Mesendoderm (in vitro differentiated cells): ENCODE measurements at regions not wholly inside any gene's neighbourhood (a gene's known extent, or its start where the extent isn't known, plus 50 kb on each side); places are given as distances from the start of the nearest gene placed in this dataset.

Experiments used
- DNase-seq: peaks from one replicate; pipeline ENCODE4 v3.0.0; 2013
- H2AK5ac ChIP-seq: 2 replicates; pipeline ENCODE4 v1.6.1; 2013; ENCODE audit warnings: low read length, inconsistent platforms
- H2BK120ac ChIP-seq: 2 replicates; pipeline ENCODE4 v1.6.1; 2013; ENCODE audit warnings: low read depth, mild to moderate bottlenecking, low read length, moderate library complexity, mixed read lengths
- H2BK15ac ChIP-seq: replicated peaks from 2 replicates; pipeline ENCODE4 v1.6.1; 2013; ENCODE audit warnings: low read depth, mild to moderate bottlenecking, moderate library complexity
- H2BK5ac ChIP-seq: 2 replicates; pipeline ENCODE4 v1.6.1; 2013; ENCODE audit warnings: low read length, inconsistent platforms
- H3K18ac ChIP-seq: 2 replicates; pipeline ENCODE4 v1.6.1; 2013; ENCODE audit warnings: mild to moderate bottlenecking, low read length, mixed read lengths
- H3K23ac ChIP-seq: one replicate; pipeline ENCODE4 v1.6.1; 2013; ENCODE audit warnings: low read length
- H3K27ac ChIP-seq: 2 replicates; pipeline ENCODE4 v1.5.1; 2013; ENCODE audit warnings: low read depth, mild to moderate bottlenecking, inconsistent platforms, low read length, moderate library complexity
- H3K27me3 ChIP-seq: 2 replicates; pipeline ENCODE4 v1.6.1; 2013; ENCODE audit warnings: low read length, control low read depth, mild to moderate bottlenecking, inconsistent platforms; ENCODE audit not compliant: insufficient read depth, poor library complexity
- H3K36me3 ChIP-seq: 2 replicates; pipeline ENCODE4 v1.6.1; 2013; ENCODE audit warnings: low read length, inconsistent platforms; ENCODE audit not compliant: control insufficient read depth, insufficient read depth
- H3K4ac ChIP-seq: one replicate; pipeline ENCODE4 v1.6.1; 2013; ENCODE audit warnings: low read depth, mild to moderate bottlenecking, low read length, moderate library complexity
- H3K4me1 ChIP-seq: 2 replicates; pipeline ENCODE4 v1.6.1; 2013; ENCODE audit warnings: low read depth, low read length, inconsistent platforms; ENCODE audit not compliant: control insufficient read depth
- H3K4me2 ChIP-seq: 2 replicates; pipeline ENCODE4 v1.6.1; 2013; ENCODE audit warnings: low read length
- H3K4me3 ChIP-seq: 2 replicates; pipeline ENCODE4 v1.5.1; 2013; ENCODE audit warnings: mild to moderate bottlenecking, low read length
- H3K56ac ChIP-seq: one replicate; pipeline ENCODE4 v1.6.1; 2013; ENCODE audit warnings: low read length
- H3K79me1 ChIP-seq: 2 replicates; pipeline ENCODE4 v1.6.1; 2013; ENCODE audit warnings: low read length, inconsistent platforms
- H3K79me2 ChIP-seq: 2 replicates; pipeline ENCODE4 v1.6.1; 2013; ENCODE audit warnings: mild to moderate bottlenecking, low read length; ENCODE audit not compliant: control insufficient read depth, insufficient read depth
- H3K9ac ChIP-seq: 2 replicates; pipeline ENCODE4 v1.6.1; 2013; ENCODE audit warnings: low read length, inconsistent platforms
- H4K5ac ChIP-seq: one replicate; pipeline ENCODE4 v1.6.1; 2013; ENCODE audit warnings: low read length
- H4K8ac ChIP-seq: one replicate; pipeline ENCODE4 v1.6.1; 2013; ENCODE audit warnings: low read depth, mild to moderate bottlenecking, control low read depth, low read length, moderate library complexity
- WGBS: extraction: QIAGEN DNeasy Blood & Tissue Kit; methylation state at CpG from one replicate; pipeline ENCODE4 v1.1.7; 2013; ENCODE audit warnings: low lambda C conversion rate, missing lambda C conversion rate; ENCODE audit not compliant: insufficient coverage; ENCODE audit errors: extremely low coverage; 5-methylcytosine and 5-hydroxymethylcytosine counted together

GRCh38 chr10:110410329-110411046 lies 87.2 kb upstream of the DUSP5 start:
- H3K79me2 ChIP-seq: no peaks in the 10 kb centered on the region
- peak overlapping the region; percentile 25 for H3K4ac ChIP-seq
- H3K56ac ChIP-seq: peak overlapping the region; percentile 69
- peak overlapping the region; percentile 43 for H2BK5ac ChIP-seq
- no peak overlapping the region for H4K8ac ChIP-seq
- peak overlapping the region; percentile 7 for H3K18ac ChIP-seq
- no peak overlapping the region for H3K9ac ChIP-seq
- H4K5ac ChIP-seq: no peak overlapping the region
- DNase-seq: peak; percentile 73
- no peaks in the 10 kb centered on the region for H3K36me3 ChIP-seq
- H3K23ac ChIP-seq: no peak overlapping the region
- H2BK120ac ChIP-seq: no peak overlapping the region
- H3K27me3 ChIP-seq: no peaks in the 10 kb centered on the region
- no peak overlapping the region for H3K4me2 ChIP-seq
- peak overlapping the region; percentile 93 for H2AK5ac ChIP-seq
- H3K79me1 ChIP-seq: no peaks in the 10 kb centered on the region
- no CpG with 5 or more reads among the region's 11 CpGs for WGBS
- no peak overlapping the region for H3K4me3 ChIP-seq
- no peak overlapping the region for H3K27ac ChIP-seq
- H3K4me1 ChIP-seq: peaks cover 16% of the 10 kb centered on the region
- no peak overlapping the region for H2BK15ac ChIP-seq

- Histone ChIP-seq H3K79me2 (no peaks in the 10 kb centered on the region), H3K79me1 (no peaks in the 10 kb centered on the region), H3K9ac (no peak overlapping the region), H3K56ac (peak overlapping the region; percentile 56), H2BK120ac (no peak overlapping the region), H4K5ac (no peak overlapping the region), H2BK5ac (no peak overlapping the region), H2AK5ac (peak overlapping the region; percentile 44), H2BK15ac (no peak overlapping the region), H3K4me1 (peaks cover 12% of the 10 kb centered on the region), H3K4ac (peak overlapping the region; percentile 25), H3K36me3 (no peaks in the 10 kb centered on the region), H4K8ac (no peak overlapping the region), H3K27ac (no peak overlapping the region), H3K18ac (no peak overlapping the region), H3K4me3 (no peak overlapping the region), H3K4me2 (no peak overlapping the region), H3K27me3 (no peaks in the 10 kb centered on the region), H3K23ac (no peak overlapping the region)
- no peak for DNase-seq
- WGBS: no CpG with 5 or more reads among the region's 9 CpGs
Measured at GRCh38 chr10:110411047-110411410, 86.7 kb upstream of the DUSP5 start.

- Histone ChIP-seq H3K27ac (no peak overlapping the region), H4K8ac (no peak overlapping the region), H3K56ac (no peak overlapping the region), H3K9ac (no peak overlapping the region), H3K4ac (no peak overlapping the region), H3K79me2 (no peaks in the 10 kb centered on the region), H4K5ac (no peak overlapping the region), H3K23ac (no peak overlapping the region), H3K4me1 (peaks cover 7% of the 10 kb centered on the region), H2BK15ac (no peak overlapping the region), H3K27me3 (no peaks in the 10 kb centered on the region), H3K79me1 (no peaks in the 10 kb centered on the region), H2BK120ac (no peak overlapping the region), H3K36me3 (no peaks in the 10 kb centered on the region), H3K18ac (no peak overlapping the region), H3K4me2 (no peak overlapping the region), H2AK5ac (no peak overlapping the region), H3K4me3 (no peak overlapping the region), H2BK5ac (no peak overlapping the region)
- WGBS: no CpG with 5 or more reads among the region's 2 CpGs
- no peak for DNase-seq
Measured at GRCh38 chr10:110413049-110413783, 84.5 kb upstream of the DUSP5 start.

GRCh38 chr10:110413903-110414547 lies 83.7 kb upstream of the DUSP5 start:
- WGBS: no CpG with 5 or more reads among the region's 11 CpGs

GRCh38 chr10:110414548-110415309 lies 83.0 kb upstream of the DUSP5 start:
- no CpG with 5 or more reads among the region's 10 CpGs for WGBS
- Histone ChIP-seq H3K23ac (no peak overlapping the region), H3K4me1 (peaks cover 6% of the 10 kb centered on the region)

More at GRCh38 chr10:110413903-110414547, 83.7 kb upstream of the DUSP5 start:
- Histone ChIP-seq H3K79me2 (no peaks in the 10 kb centered on the region), H2BK5ac (no peak overlapping the region), H3K4ac (no peak overlapping the region), H3K56ac (no peak overlapping the region), H3K9ac (no peak overlapping the region), H2BK15ac (no peak overlapping the region), H3K27ac (no peak overlapping the region), H3K79me1 (no peaks in the 10 kb centered on the region), H3K4me3 (no peak overlapping the region), H2BK120ac (no peak overlapping the region), H3K27me3 (no peaks in the 10 kb centered on the region), H4K5ac (no peak overlapping the region), H2AK5ac (no peak overlapping the region), H3K4me1 (peaks cover 6% of the 10 kb centered on the region), H4K8ac (no peak overlapping the region), H3K4me2 (no peak overlapping the region), H3K18ac (no peak overlapping the region), H3K23ac (no peak overlapping the region), H3K36me3 (no peaks in the 10 kb centered on the region)
- DNase-seq: no peak

More at GRCh38 chr10:110414548-110415309, 83.0 kb upstream of the DUSP5 start:
- Histone ChIP-seq H3K27me3 (no peaks in the 10 kb centered on the region), H4K8ac (no peak overlapping the region), H3K56ac (peak overlapping the region; percentile 17), H3K4ac (no peak overlapping the region), H2AK5ac (peak overlapping the region; percentile 43), H4K5ac (no peak overlapping the region), H2BK5ac (no peak overlapping the region), H3K36me3 (no peaks in the 10 kb centered on the region), H3K79me2 (no peaks in the 10 kb centered on the region), H3K4me3 (no peak overlapping the region), H2BK15ac (peak overlapping the region; percentile 41), H3K79me1 (no peaks in the 10 kb centered on the region), H3K4me2 (no peak overlapping the region), H3K9ac (no peak overlapping the region), H3K27ac (no peak overlapping the region), H3K18ac (no peak overlapping the region), H2BK120ac (no peak overlapping the region)
- DNase-seq: no peak
